ENCODE measurements at regions not wholly inside any gene's neighbourhood (a gene's known extent, or its start where the extent isn't known, plus 50 kb on each side); places are given as distances from the start of the nearest gene placed in this dataset.

- peak; percentile 100 for DNase-seq (ENCODE audit: low read depth, low spot score)
- Histone ChIP-seq H3K4me3 (replicated peaks in 1 of 2; ENCODE audit: low read depth in 1 of 2, low read length in 2 of 2) (peak overlapping the region in 1 of 2 experiments; percentile 46; a peak in 1 of 4 replicates), H3K27me3 (ENCODE audit: insufficient read depth, low read length) (peaks cover 38% of the 10 kb centered on the region), H4K20me1 (ENCODE audit: insufficient read depth) (no peaks in the 10 kb centered on the region; the same call in 1 of the 2 replicates), H3K4me1 (ENCODE audit: control insufficient read depth in 1 of 2, insufficient read depth in 2 of 2, low read length in 2 of 2) (peaks cover 0 to 12% of the 10 kb centered on the region in 2 experiments; a peak in 2 of 4 replicates), H3K9ac (ENCODE audit: low read length) (no peak overlapping the region), H3K9me3 (ENCODE audit: control insufficient read depth in 1 of 2, insufficient read depth in 1 of 2, low read depth in 1 of 2, low read length in 2 of 2) (no peaks in the 10 kb centered on the region), H3K79me2 (ENCODE audit: insufficient read depth, low read length) (no peaks in the 10 kb centered on the region), H3K4me2 (ENCODE audit: low read length) (peak overlapping the region; percentile 71), H3K36me3 (ENCODE audit: control insufficient read depth in 1 of 2, insufficient read depth in 2 of 2, low read length in 2 of 2) (no peaks in the 10 kb centered on the region), H2AFZ (ENCODE audit: low read depth, low read length, poor library complexity, severe bottlenecking) (peak overlapping the region; percentile 55), H3K9me2 (ENCODE audit: insufficient read depth) (no peaks in the 10 kb centered on the region), H3K27ac (ENCODE audit: low read depth, low read length) (no peak overlapping the region)
- ChIA-PET CTCF (interaction anchor here (0.7 to 1.8 kb wide), 9 partner anchors 11 to 1299 kb away, joined by 3 to 9 read pairs (median 3); no protein-coding TSS in a partner anchor), POLR2A (no interaction called here), RAD21 (ENCODE audit: low non-redundant PET in 1 of 2, low total read pairs in 2 of 2, uncharacterized antibody in 2 of 2, unreplicated experiment in 2 of 2) (interaction anchor here in 1 of 2 experiments (0.6 kb wide), 1 partner anchor 805 kb away, joined by 3 read pairs; no protein-coding TSS in a partner anchor)
- peak; percentile 94 for ATAC-seq
- no TSS peak for BruUV-seq (replicated peaks)
- intact Hi-C loops (cut with micrococcal nuclease), result loop anchor here (5.0 to 10.0 kb wide), 2 partner anchors 880 to 1302 kb away; partner anchors contain the start of genes HOXA9 and OSBPL3
- TF ChIP-seq EZH2phosphoT487 (IDR thresholded peaks at IDR 0.05; ENCODE audit: borderline replicate concordance) (no peak), RAD21 (IDR thresholded peaks at IDR 0.05; ENCODE audit: low read depth) (no peak), POLR2A (IDR thresholded peaks at IDR 0.05; ENCODE audit: borderline replicate concordance, extremely low read depth, insufficient read depth, insufficient read length) (no peak), CTCF (IDR thresholded peaks at IDR 0.05 in 2 of 3, conservative IDR thresholded peaks at IDR 0.05 in 1 of 3; ENCODE audit: borderline replicate concordance in 1 of 3, insufficient read depth in 1 of 3, low read depth in 2 of 3, low read length in 2 of 3) (no peak), ELF1 (IDR thresholded peaks at IDR 0.05; ENCODE audit: borderline replicate concordance, low read depth) (no peak; the same call in 1 of the 2 replicates), REST (IDR thresholded peaks at IDR 0.05; ENCODE audit: low read depth) (no peak), ZFX (IDR thresholded peaks at IDR 0.05) (no peak), SIN3A (IDR thresholded peaks at IDR 0.05; ENCODE audit: low read depth) (no peak; the same call in 1 of the 2 replicates), YY1 (IDR thresholded peaks at IDR 0.05; ENCODE audit: extremely low read depth, insufficient replicate concordance, low read depth, low read length) (no peak), FOSL1 (IDR thresholded peaks at IDR 0.05; ENCODE audit: low read depth) (no peak), JUND (IDR thresholded peaks at IDR 0.05) (peak; percentile 70), CBX3 (IDR thresholded peaks at IDR 0.05; ENCODE audit: low read depth) (no peak), POLR2AphosphoS5 (IDR thresholded peaks at IDR 0.05; ENCODE audit: low read depth, low read length) (no peak), EGR1 (IDR thresholded peaks at IDR 0.05; ENCODE audit: low read depth) (peak; percentile 75), CEBPB (IDR thresholded peaks at IDR 0.05; ENCODE audit: low read depth) (no peak), ZNF274 (IDR thresholded peaks at IDR 0.05; ENCODE audit: low read depth, low read length) (no peak), TCF7L2 (IDR thresholded peaks at IDR 0.05; ENCODE audit: borderline replicate concordance, extremely low read depth, insufficient read depth, insufficient read length) (peak; percentile 92), SRF (IDR thresholded peaks at IDR 0.05; ENCODE audit: low read depth) (peak; percentile 91), EZH2 (IDR thresholded peaks at IDR 0.05) (no peak)
- TF ChIP-seq, protein P1, sequence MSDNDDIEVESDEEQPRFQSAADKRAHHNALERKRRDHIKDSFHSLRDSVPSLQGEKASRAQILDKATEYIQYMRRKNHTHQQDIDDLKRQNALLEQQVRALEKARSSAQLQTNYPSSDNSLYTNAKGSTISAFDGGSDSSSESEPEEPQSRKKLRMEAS (IDR thresholded peaks at IDR 0.05), result peak; percentile 25; the same call in 1 of the 2 replicates
- TF ChIP-seq, protein P2, sequence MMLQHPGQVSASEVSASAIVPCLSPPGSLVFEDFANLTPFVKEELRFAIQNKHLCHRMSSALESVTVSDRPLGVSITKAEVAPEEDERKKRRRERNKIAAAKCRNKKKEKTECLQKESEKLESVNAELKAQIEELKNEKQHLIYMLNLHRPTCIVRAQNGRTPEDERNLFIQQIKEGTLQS (IDR thresholded peaks at IDR 0.05), result no peak
These were observed 289.6 kb upstream of the NFE2L3 start for GRCh38 chr7:25862261-25863004.

Data from HCT116 (cell line).